H1 (cell line): ENCODE measurements at regions not wholly inside any gene's neighbourhood (a gene's known extent, or its start where the extent isn't known, plus 50 kb on each side); places are given as distances from the start of the nearest gene placed in this dataset.

ENCODE experiments used
- CTCF ChIA-PET: fragments of 300-600 bp; sonication (Branson Sonifier 250); formaldehyde crosslinking; loops from one replicate; lab custom pipeline; 2021; ENCODE audit not compliant: partially characterized antibody; lab: Charles Lee
- POLR2A ChIA-PET: fragments of 300-600 bp; sonication (Branson Sonifier 250); formaldehyde crosslinking; loops from one replicate; lab custom pipeline; 2021; ENCODE audit warnings: inconsistent platforms; ENCODE audit not compliant: partially characterized antibody; lab: Charles Lee
- DNase-seq, 2 experiments: peaks; one replicate each; pipeline versions ENCODE4 v3.0.0 to v3.0.0-alpha.2; 2010 to 2022; ENCODE audit warnings: low spot score in 2 of 2, low read depth in 1 of 2, mixed read lengths in 1 of 2
- FAIRE-seq: peaks from 2 replicates; lab custom pipeline; 2011; peaks lifted over from hg19 to GRCh38; lab: Jason Lieb, UNC
- H2AFZ ChIP-seq: 2 replicates; pipeline ENCODE4 v1.8.1; 2012; ENCODE audit warnings: low read length, inconsistent platforms
- H2AK5ac ChIP-seq: 2 replicates; pipeline ENCODE4 v1.6.1; 2013; ENCODE audit warnings: low read depth, low read length
- H2BK120ac ChIP-seq: replicated peaks from 2 replicates; pipeline ENCODE3; 2013; ENCODE audit warnings: low read depth, low read length, inconsistent platforms
- H2BK12ac ChIP-seq: 2 replicates; pipeline ENCODE4 v1.6.1; 2013; ENCODE audit warnings: low read depth, low read length
- H2BK15ac ChIP-seq: 2 replicates; pipeline ENCODE4 v1.6.1; 2013; ENCODE audit warnings: low read length
- H2BK20ac ChIP-seq: 2 replicates; pipeline ENCODE4 v1.6.1; 2013; ENCODE audit warnings: low read length
- H2BK5ac ChIP-seq: 2 replicates; pipeline ENCODE4 v1.6.1; 2013; ENCODE audit warnings: low read depth, low read length
- H3K14ac ChIP-seq: 2 replicates; pipeline ENCODE4 v1.6.1; 2013; ENCODE audit warnings: inconsistent platforms; ENCODE audit not compliant: insufficient read length
- H3K18ac ChIP-seq: 2 replicates; pipeline ENCODE4 v1.6.1; 2013; ENCODE audit warnings: low read length; ENCODE audit errors: extremely low read depth
- H3K23ac ChIP-seq: 2 replicates; pipeline ENCODE4 v1.6.1; 2013; ENCODE audit warnings: inconsistent platforms; ENCODE audit not compliant: insufficient read length
- H3K23me2 ChIP-seq: 2 replicates; pipeline ENCODE4 v1.6.1; 2013; ENCODE audit warnings: low read depth, low read length
- H3K27ac ChIP-seq: 2 replicates; pipeline ENCODE4 v1.6.1; 2011; ENCODE audit warnings: low read depth, low read length, inconsistent platforms
- H3K27me3 ChIP-seq, 4 experiments: replicated peaks in 1 of 4; 1 replicate in 1 of 4; 2 replicates in 3 of 4; pipeline versions ENCODE4 v1.6.1 to v1.8.1; 2011 to 2013; ENCODE audit warnings: low read length in 3 of 4, mild to moderate bottlenecking in 3 of 4, inconsistent platforms in 2 of 4, mixed read lengths in 2 of 4, moderate library complexity in 1 of 4; ENCODE audit not compliant: control insufficient read depth in 3 of 4, insufficient read depth in 3 of 4; ENCODE audit errors: extremely low read depth in 1 of 4
- H3K36me3 ChIP-seq, 4 experiments: 2 replicates each; pipeline versions ENCODE4 v1.6.1 to v1.8.1; 2011 to 2013; ENCODE audit warnings: mild to moderate bottlenecking in 4 of 4, low read length in 3 of 4, moderate library complexity in 2 of 4, control low read depth in 1 of 4, inconsistent platforms in 1 of 4; ENCODE audit not compliant: insufficient read depth in 4 of 4, control insufficient read depth in 2 of 4
- H3K4ac ChIP-seq: replicated peaks from 2 replicates; pipeline ENCODE3; 2013; ENCODE audit warnings: low read length, low read depth, mixed read lengths, inconsistent platforms; ENCODE audit not compliant: insufficient read length
- H3K4me1 ChIP-seq, 4 experiments: replicated peaks in 1 of 4; 1 replicate in 1 of 4; 2 replicates in 3 of 4; pipeline versions ENCODE4 v1.6.1 to v1.8.1; 2011 to 2013; ENCODE audit warnings: low read length in 3 of 4, inconsistent platforms in 2 of 4, mixed read lengths in 1 of 4; ENCODE audit not compliant: insufficient read depth in 4 of 4, control insufficient read depth in 3 of 4
- H3K4me2 ChIP-seq, 2 experiments: 2 replicates each; pipeline versions ENCODE4 v1.6.1 to v1.8.1; 2011 to 2013; ENCODE audit warnings: low read depth in 2 of 2, low read length in 2 of 2, control low read depth in 1 of 2, inconsistent platforms in 1 of 2, mild to moderate bottlenecking in 1 of 2; ENCODE audit not compliant: insufficient read depth in 1 of 2
- H3K4me3 ChIP-seq, 4 experiments: fragments of 200-600, 300-600 bp in 1 of 4; sonication (generic), shearing (Covaris generic), sonication (Bioruptor Twin) in 1 of 4; 2 replicates each; pipeline versions ENCODE4 v1.5.1 to v1.8.1; 2011 to 2016; ENCODE audit warnings: low read length in 4 of 4, low read depth in 3 of 4, control low read depth in 2 of 4, inconsistent platforms in 2 of 4, mild to moderate bottlenecking in 2 of 4, mixed read lengths in 1 of 4, moderate library complexity in 1 of 4; ENCODE audit not compliant: insufficient read depth in 2 of 4; ENCODE audit errors: extremely low read depth in 1 of 4
- H3K56ac ChIP-seq: replicated peaks from 2 replicates; pipeline ENCODE3; 2013; ENCODE audit warnings: low read depth, mild to moderate bottlenecking, mixed read lengths, low read length, inconsistent platforms; ENCODE audit not compliant: insufficient read length
- H3K79me1 ChIP-seq: 2 replicates; pipeline ENCODE4 v1.6.1; 2013; ENCODE audit warnings: low read depth, low read length, control low read depth
- H3K79me2 ChIP-seq, 2 experiments: 2 replicates each; pipeline versions ENCODE4 v1.6.1 to v1.8.1; 2012 to 2013; ENCODE audit warnings: low read length in 2 of 2, mild to moderate bottlenecking in 2 of 2, inconsistent platforms in 1 of 2; ENCODE audit not compliant: insufficient read depth in 2 of 2, control insufficient read depth in 1 of 2
- H3K9ac ChIP-seq, 4 experiments: replicated peaks in 1 of 4; 1 replicate in 1 of 4; 2 replicates in 3 of 4; pipeline versions ENCODE4 v1.6.1 to v1.8.1; 2011 to 2013; ENCODE audit warnings: low read depth in 3 of 4, low read length in 3 of 4, control low read depth in 2 of 4, mild to moderate bottlenecking in 2 of 4, moderate library complexity in 2 of 4, inconsistent platforms in 1 of 4; ENCODE audit errors: extremely low read depth in 1 of 4
- H3K9me3 ChIP-seq, 2 experiments: 2 replicates each; pipeline versions ENCODE4 v1.6.1 to v1.8.1; 2012 to 2013; ENCODE audit warnings: mild to moderate bottlenecking in 2 of 2, moderate library complexity in 2 of 2, control low read depth in 1 of 2, inconsistent platforms in 1 of 2, low read depth in 1 of 2, low read length in 1 of 2, mixed read lengths in 1 of 2; ENCODE audit not compliant: insufficient read depth in 2 of 2
- H4K20me1 ChIP-seq, 2 experiments: replicated peaks in 1 of 2; 2 replicates each; pipeline versions ENCODE3 to v1.8.1; 2011 to 2013; ENCODE audit warnings: inconsistent platforms in 2 of 2, low read length in 2 of 2, mild to moderate bottlenecking in 1 of 2; ENCODE audit not compliant: insufficient read depth in 2 of 2, control insufficient read depth in 1 of 2
- H4K5ac ChIP-seq: 2 replicates; pipeline ENCODE4 v1.6.1; 2013; ENCODE audit warnings: low read length, low read depth, mixed read lengths, inconsistent platforms; ENCODE audit not compliant: insufficient read length
- H4K8ac ChIP-seq: 2 replicates; pipeline ENCODE4 v1.8.0; 2013; ENCODE audit warnings: mild to moderate bottlenecking, moderate library complexity, low read length, inconsistent platforms; ENCODE audit not compliant: insufficient read depth; ENCODE audit errors: extremely low read depth
- H4K91ac ChIP-seq: replicated peaks from 2 replicates; pipeline ENCODE3; 2013; ENCODE audit warnings: low read length, mixed read lengths, inconsistent platforms; ENCODE audit not compliant: insufficient read length
- CHD2 ChIP-seq: IDR thresholded peaks from 2 replicates; pipeline ENCODE4 v1.6.1; 2012; ENCODE audit warnings: low read length, improper control_type of control experiment
- CTBP2 ChIP-seq: IDR thresholded peaks from 2 replicates; pipeline ENCODE4 v1.7.0; 2011; ENCODE audit warnings: borderline replicate concordance, mild to moderate bottlenecking, moderate library complexity, mixed read lengths, low read length; ENCODE audit not compliant: insufficient read depth, insufficient read length
- GTF2F1 ChIP-seq: IDR thresholded peaks from 2 replicates; pipeline ENCODE4 v1.6.1; 2012; ENCODE audit warnings: low read depth, low read length, improper control_type of control experiment, borderline replicate concordance
- HDAC2 ChIP-seq, 2 experiments: fragments of 300-600 bp in 1 of 2; sonication (generic) in 1 of 2; IDR thresholded peaks; 2 replicates each; pipeline ENCODE4 v1.6.1; 2011 to 2012; ENCODE audit warnings: low read depth in 2 of 2, low read length in 2 of 2, mild to moderate bottlenecking in 2 of 2, moderate library complexity in 2 of 2, borderline replicate concordance in 1 of 2, inconsistent platforms in 1 of 2
- KDM1A ChIP-seq: fragments of 200-600, 300-600 bp; sonication (generic); IDR thresholded peaks from 2 replicates; pipeline ENCODE4 v1.7.1; 2016; ENCODE audit warnings: mild to moderate bottlenecking, low read length, borderline replicate concordance
- NANOG ChIP-seq: IDR thresholded peaks from 2 replicates; pipeline ENCODE4 v1.6.1; 2011; ENCODE audit warnings: low read length, low read depth, mild to moderate bottlenecking, inconsistent platforms; ENCODE audit not compliant: insufficient read depth, poor library complexity, severe bottlenecking
- RXRA ChIP-seq: IDR thresholded peaks from 2 replicates; pipeline ENCODE4 v1.6.1; 2011; ENCODE audit warnings: low read depth, mild to moderate bottlenecking, low read length, moderate library complexity; ENCODE audit not compliant: insufficient read depth
- SIX5 ChIP-seq: IDR thresholded peaks from 2 replicates; pipeline ENCODE4 v1.6.1; 2011; ENCODE audit warnings: mild to moderate bottlenecking, low read depth, low read length
- SUZ12 ChIP-seq: fragments of 200-600 bp; sonication (generic); IDR thresholded peaks from 2 replicates; pipeline ENCODE4 v1.6.1; 2012; ENCODE audit warnings: mild to moderate bottlenecking, inconsistent platforms, low read length, moderate library complexity, mixed read lengths
- TBP ChIP-seq: IDR thresholded peaks from 2 replicates; pipeline ENCODE4 v1.6.1; 2011; ENCODE audit warnings: low read depth, low read length, improper control_type of control experiment
- WGBS, 2 experiments: shearing (Covaris generic) in 1 of 2; methylation state at CpG; one replicate each; pipeline versions ENCODE4 v1.1.6 to v1.1.7; 2013 to 2015; ENCODE audit warnings: low lambda C conversion rate in 2 of 2, mixed read lengths in 2 of 2, inconsistent platforms in 1 of 2, low coverage in 1 of 2, missing lambda C conversion rate in 1 of 2; ENCODE audit not compliant: insufficient replicate concordance in 2 of 2, insufficient coverage in 1 of 2, insufficient read length in 1 of 2; ENCODE audit errors: extremely low coverage in 1 of 2, missing lambda C conversion rate in 1 of 2; 5-methylcytosine and 5-hydroxymethylcytosine counted together
- TF ChIP-seq, protein P1 (sequence below): IDR thresholded peaks from 2 replicates; pipeline ENCODE4 v1.6.1; 2012; ENCODE audit warnings: inconsistent platforms

GRCh38 chr20:50333131-50333670 lies 142.6 kb downstream of the CEBPB start:
- no peak overlapping the region for H2AK5ac ChIP-seq
- H3K9me3 ChIP-seq: no peaks in the 10 kb centered on the region
- no peak for FAIRE-seq
- peaks cover 7% of the 10 kb centered on the region; the same call in 1 of the 2 replicates for H3K23me2 ChIP-seq
- H3K4me3 ChIP-seq: no peak overlapping the region
- no peak overlapping the region for H3K14ac ChIP-seq
- no peak overlapping the region for H2AFZ ChIP-seq
- POLR2A ChIA-PET: interaction anchor here (0.6 to 0.9 kb wide), 2 partner anchors 136 to 146 kb away, joined by 3 read pairs; no protein-coding TSS in a partner anchor
- no peak overlapping the region for H4K91ac ChIP-seq
- no peaks in the 10 kb centered on the region for H3K79me1 ChIP-seq
- H3K36me3 ChIP-seq: no peaks in the 10 kb centered on the region
- no peak overlapping the region for H3K9ac ChIP-seq
- H4K20me1 ChIP-seq: no peaks in the 10 kb centered on the region
- H2BK20ac ChIP-seq: no peak overlapping the region
- H3K4me2 ChIP-seq: no peak overlapping the region
- no peak overlapping the region for H3K18ac ChIP-seq
- no peaks in the 10 kb centered on the region for H3K79me2 ChIP-seq
- no peak overlapping the region for H3K23ac ChIP-seq
- no peak for DNase-seq
- H2BK15ac ChIP-seq: no peak overlapping the region
- no peak overlapping the region for H4K5ac ChIP-seq
- H3K4me1 ChIP-seq: peaks cover 0 to 2% (median 0%) of the 10 kb centered on the region in 4 experiments; a peak in 3 of 7 replicates
- H3K4ac ChIP-seq: no peak overlapping the region
- CTCF ChIA-PET: interaction anchor here (0.7 to 1.6 kb wide), 4 partner anchors 12 to 87 kb away, joined by 3 to 4 read pairs (median 3); no protein-coding TSS in a partner anchor
- no peak overlapping the region for H2BK5ac ChIP-seq
- no peak overlapping the region for H3K27ac ChIP-seq
- no peaks in the 10 kb centered on the region for H3K27me3 ChIP-seq
- H2BK12ac ChIP-seq: no peak overlapping the region
- no peak overlapping the region for H4K8ac ChIP-seq
- 85% methylated on average over 6 of the region's 6 CpGs; no CpG with 5 or more reads in 1 of the 2 experiments for WGBS, 2 experiments
- no peak overlapping the region for H3K56ac ChIP-seq
- no peak overlapping the region for H2BK120ac ChIP-seq
- no peak for TF ChIP-seq RXRA
- TF ChIP-seq NANOG: no peak
- no peak for TF ChIP-seq KDM1A
- no peak for TF ChIP-seq SIX5
- no peak for TF ChIP-seq TBP
- no peak for TF ChIP-seq SUZ12
- TF ChIP-seq CTBP2: no peak
- TF ChIP-seq, protein P1, sequence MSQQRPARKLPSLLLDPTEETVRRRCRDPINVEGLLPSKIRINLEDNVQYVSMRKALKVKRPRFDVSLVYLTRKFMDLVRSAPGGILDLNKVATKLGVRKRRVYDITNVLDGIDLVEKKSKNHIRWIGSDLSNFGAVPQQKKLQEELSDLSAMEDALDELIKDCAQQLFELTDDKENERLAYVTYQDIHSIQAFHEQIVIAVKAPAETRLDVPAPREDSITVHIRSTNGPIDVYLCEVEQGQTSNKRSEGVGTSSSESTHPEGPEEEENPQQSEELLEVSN: no peak
- no peak for TF ChIP-seq GTF2F1
- no peak for TF ChIP-seq HDAC2 (IDR thresholded peaks at IDR 0.05; ENCODE audit: borderline replicate concordance in 1 of 2, low read depth in 2 of 2, low read length in 2 of 2)
- TF ChIP-seq CHD2: no peak
